Endodermal cell (in vitro differentiated cells): ENCODE measurements at regions not wholly inside any gene's neighbourhood (a gene's known extent, or its start where the extent isn't known, plus 50 kb on each side); places are given as distances from the start of the nearest gene placed in this dataset.

Experiments used
- DNase-seq: peaks from one replicate; pipeline ENCODE4 v3.0.0-alpha.2; 2017
- H3K27ac ChIP-seq: 2 replicates; pipeline ENCODE4 v1.5.1; 2013; ENCODE audit warnings: mild to moderate bottlenecking, low read depth, low read length, moderate library complexity
- H3K27me3 ChIP-seq: 2 replicates; pipeline ENCODE4 v1.6.1; 2013; ENCODE audit warnings: mild to moderate bottlenecking, low read length, moderate library complexity; ENCODE audit not compliant: insufficient read depth, control insufficient read depth, poor library complexity, severe bottlenecking
- H3K36me3 ChIP-seq: 2 replicates; pipeline ENCODE4 v1.7.0; 2013; ENCODE audit warnings: mild to moderate bottlenecking, low read length, moderate library complexity; ENCODE audit not compliant: control insufficient read depth, insufficient read depth
- H3K4me1 ChIP-seq: one replicate; pipeline ENCODE4 v1.7.0; 2013; ENCODE audit warnings: low read length; ENCODE audit not compliant: control insufficient read depth, insufficient read depth
- H3K4me3 ChIP-seq: 2 replicates; pipeline ENCODE4 v1.5.1; 2013; ENCODE audit warnings: mild to moderate bottlenecking, low read length, moderate library complexity
- H3K9ac ChIP-seq: 2 replicates; pipeline ENCODE4 v1.6.1; 2013; ENCODE audit warnings: mild to moderate bottlenecking, low read length, moderate library complexity; ENCODE audit not compliant: poor library complexity, severe bottlenecking; ENCODE audit errors: extremely low read depth
- H3K9me3 ChIP-seq: 2 replicates; pipeline ENCODE4 v1.6.1; 2013; ENCODE audit warnings: mild to moderate bottlenecking, low read length, moderate library complexity; ENCODE audit not compliant: control insufficient read depth
- H3K27ac Mint-ChIP-seq: 2 replicates; pipeline ENCODE4 v1.8.0; 2020; ENCODE audit warnings: mixed read lengths
- H3K27me3 Mint-ChIP-seq: 2 replicates; pipeline ENCODE4 v1.8.0; 2021; ENCODE audit warnings: mild to moderate bottlenecking, mixed read lengths; ENCODE audit not compliant: insufficient read depth
- H3K36me3 Mint-ChIP-seq: 2 replicates; pipeline ENCODE4 v1.8.0; 2020; ENCODE audit warnings: low read depth, mixed read lengths
- H3K4me1 Mint-ChIP-seq: 2 replicates; pipeline ENCODE4 v1.8.0; 2020; ENCODE audit warnings: mixed read lengths
- H3K4me3 Mint-ChIP-seq: 2 replicates; pipeline ENCODE4 v1.8.0; 2020; ENCODE audit warnings: mild to moderate bottlenecking, moderate library complexity, mixed read lengths
- H3K9me3 Mint-ChIP-seq: 2 replicates; pipeline ENCODE4 v1.8.0; 2020; ENCODE audit warnings: mild to moderate bottlenecking, mixed read lengths
- WGBS, 2 experiments: methylation state at CpG; one replicate each; pipeline versions ENCODE4 v1.1.5 to v1.1.7; 2013; ENCODE audit warnings: missing lambda C conversion rate in 2 of 2, mixed read lengths in 1 of 2; ENCODE audit not compliant: insufficient coverage in 1 of 2, insufficient read length in 1 of 2; 5-methylcytosine and 5-hydroxymethylcytosine counted together
- TF ChIP-seq, protein P1 (sequence below): fragments of 200-600 bp; sonication (generic); conservative IDR thresholded peaks from 2 replicates; pipeline ENCODE4 v1.5.0; 2021; ENCODE audit warnings: antibody characterized with exemption, mild to moderate bottlenecking

- no peak overlapping the region for H3K4me3 Mint-ChIP-seq
- Histone ChIP-seq H3K36me3 (no peaks in the 10 kb centered on the region), H3K4me3 (no peak overlapping the region), H3K9me3 (peaks cover 27% of the 10 kb centered on the region), H3K27ac (no peak overlapping the region), H3K27me3 (no peaks in the 10 kb centered on the region), H3K4me1 (no peaks in the 10 kb centered on the region), H3K9ac (no peak overlapping the region)
- H3K27me3 Mint-ChIP-seq: no peaks in the 10 kb centered on the region
- H3K27ac Mint-ChIP-seq: no peak overlapping the region
- TF ChIP-seq, protein P1, sequence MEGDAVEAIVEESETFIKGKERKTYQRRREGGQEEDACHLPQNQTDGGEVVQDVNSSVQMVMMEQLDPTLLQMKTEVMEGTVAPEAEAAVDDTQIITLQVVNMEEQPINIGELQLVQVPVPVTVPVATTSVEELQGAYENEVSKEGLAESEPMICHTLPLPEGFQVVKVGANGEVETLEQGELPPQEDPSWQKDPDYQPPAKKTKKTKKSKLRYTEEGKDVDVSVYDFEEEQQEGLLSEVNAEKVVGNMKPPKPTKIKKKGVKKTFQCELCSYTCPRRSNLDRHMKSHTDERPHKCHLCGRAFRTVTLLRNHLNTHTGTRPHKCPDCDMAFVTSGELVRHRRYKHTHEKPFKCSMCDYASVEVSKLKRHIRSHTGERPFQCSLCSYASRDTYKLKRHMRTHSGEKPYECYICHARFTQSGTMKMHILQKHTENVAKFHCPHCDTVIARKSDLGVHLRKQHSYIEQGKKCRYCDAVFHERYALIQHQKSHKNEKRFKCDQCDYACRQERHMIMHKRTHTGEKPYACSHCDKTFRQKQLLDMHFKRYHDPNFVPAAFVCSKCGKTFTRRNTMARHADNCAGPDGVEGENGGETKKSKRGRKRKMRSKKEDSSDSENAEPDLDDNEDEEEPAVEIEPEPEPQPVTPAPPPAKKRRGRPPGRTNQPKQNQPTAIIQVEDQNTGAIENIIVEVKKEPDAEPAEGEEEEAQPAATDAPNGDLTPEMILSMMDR: no peak
- peaks cover 1% of the 10 kb centered on the region for H3K4me1 Mint-ChIP-seq
- 80 to 100% methylated on average over 1 of the region's 1 CpG for WGBS, 2 experiments
- no peak for DNase-seq
- peaks cover 27% of the 10 kb centered on the region for H3K9me3 Mint-ChIP-seq
- no peaks in the 10 kb centered on the region for H3K36me3 Mint-ChIP-seq
Observed at GRCh38 chr3:73820431-73820830, 195.7 kb upstream of the PDZRN3 start.

DNA sequence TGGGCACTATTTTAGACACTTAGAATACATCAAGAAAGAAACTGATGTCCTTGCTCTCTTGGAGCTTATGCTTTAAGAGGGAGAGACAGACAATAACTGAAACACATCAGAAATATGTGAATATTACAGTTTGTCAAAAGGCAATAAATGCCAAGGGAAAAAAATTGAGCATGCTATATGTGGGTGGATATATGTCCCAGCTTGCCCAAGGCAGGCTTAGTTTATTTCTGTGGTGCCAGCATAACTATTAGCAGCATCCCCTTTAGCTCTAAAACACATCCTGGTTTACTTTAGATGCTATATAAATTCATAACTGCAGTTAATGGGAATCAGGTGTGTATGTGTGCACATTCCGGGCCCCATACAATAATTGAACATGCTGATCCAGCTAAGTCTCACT lies 191.2 kb upstream of the PDZRN3 start:
- 88 to 100% methylated on average over 1 of the region's 1 CpG for WGBS, 2 experiments
- Mint-ChIP-seq H3K4me1 (peaks cover 1% of the 10 kb centered on the region), H3K4me3 (no peak overlapping the region), H3K36me3 (no peaks in the 10 kb centered on the region), H3K9me3 (peaks cover 14% of the 10 kb centered on the region), H3K27ac (no peak overlapping the region), H3K27me3 (no peaks in the 10 kb centered on the region)
- H3K9me3 ChIP-seq: peaks cover 10% of the 10 kb centered on the region
- DNase-seq: no peak
- no peaks in the 10 kb centered on the region for H3K27me3 ChIP-seq
- TF ChIP-seq, protein P1: no peak
- no peak overlapping the region for H3K27ac ChIP-seq
- H3K4me1 ChIP-seq: no peaks in the 10 kb centered on the region
- H3K4me3 ChIP-seq: no peak overlapping the region
- no peak overlapping the region for H3K9ac ChIP-seq
- no peaks in the 10 kb centered on the region for H3K36me3 ChIP-seq

- H3K27me3 Mint-ChIP-seq: peaks cover 11% of the 10 kb centered on the region
- no peak overlapping the region for H3K9ac ChIP-seq
- H3K9me3 Mint-ChIP-seq: peaks cover 8% of the 10 kb centered on the region
- no peaks in the 10 kb centered on the region for H3K36me3 Mint-ChIP-seq
- peaks cover 4% of the 10 kb centered on the region for H3K27me3 ChIP-seq
- no peak overlapping the region for H3K4me3 ChIP-seq
- no peak for DNase-seq
- H3K27ac Mint-ChIP-seq: no peak overlapping the region
- H3K4me1 Mint-ChIP-seq: peaks cover 1% of the 10 kb centered on the region
- H3K4me3 Mint-ChIP-seq: no peak overlapping the region
- H3K4me1 ChIP-seq: no peaks in the 10 kb centered on the region
- 90 to 93% methylated on average over 4 of the region's 4 CpGs for WGBS, 2 experiments
- no peak overlapping the region for H3K27ac ChIP-seq
- H3K9me3 ChIP-seq: peaks cover 4% of the 10 kb centered on the region
- no peaks in the 10 kb centered on the region for H3K36me3 ChIP-seq
- TF ChIP-seq, protein P1: no peak
Observed at GRCh38 chr3:73813692-73814292, 189.1 kb upstream of the PDZRN3 start.
